DOHH2 (cell line): ENCODE measurements at regions not wholly inside any gene's neighbourhood (a gene's known extent, or its start where the extent isn't known, plus 50 kb on each side); places are given as distances from the start of the nearest gene placed in this dataset.

ENCODE experiments used
- EZH2phosphoT487 ChIP-seq: fragments of 200-600 bp; sonication (generic); IDR thresholded peaks from 2 replicates; pipeline ENCODE4 v1.6.1; 2017; ENCODE audit warnings: borderline replicate concordance, mild to moderate bottlenecking, antibody characterized with exemption, low read length, moderate library complexity, mixed read lengths
- TF ChIP-seq, protein P1 (sequence below): fragments of 200-600 bp; sonication (generic); IDR thresholded peaks from one replicate; pipeline ENCODE4 v1.5.1; 2014; ENCODE audit warnings: antibody characterized with exemption, mild to moderate bottlenecking, low read depth, low read length; ENCODE audit not compliant: poor library complexity, severe bottlenecking

DNA sequence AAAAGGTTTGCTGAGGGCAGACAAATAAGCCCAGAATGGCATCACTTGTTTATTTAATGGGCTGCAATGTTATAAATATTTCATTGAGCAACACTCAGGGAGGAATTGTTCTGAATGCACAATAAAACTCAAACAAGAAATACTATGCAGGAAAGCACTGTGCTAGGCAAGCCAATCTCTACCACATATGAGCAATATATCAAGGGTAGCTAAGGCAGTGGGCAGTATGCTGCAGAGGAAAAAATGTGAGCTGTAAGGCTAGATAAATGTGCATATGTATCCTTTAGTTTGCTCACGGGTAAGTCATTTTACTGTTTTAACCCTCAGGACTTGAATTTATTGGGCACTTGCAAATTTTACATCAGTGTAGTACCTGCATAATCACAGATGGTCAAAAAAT lies 349.6 kb downstream of the CDC14C start:
- TF ChIP-seq, protein P1, sequence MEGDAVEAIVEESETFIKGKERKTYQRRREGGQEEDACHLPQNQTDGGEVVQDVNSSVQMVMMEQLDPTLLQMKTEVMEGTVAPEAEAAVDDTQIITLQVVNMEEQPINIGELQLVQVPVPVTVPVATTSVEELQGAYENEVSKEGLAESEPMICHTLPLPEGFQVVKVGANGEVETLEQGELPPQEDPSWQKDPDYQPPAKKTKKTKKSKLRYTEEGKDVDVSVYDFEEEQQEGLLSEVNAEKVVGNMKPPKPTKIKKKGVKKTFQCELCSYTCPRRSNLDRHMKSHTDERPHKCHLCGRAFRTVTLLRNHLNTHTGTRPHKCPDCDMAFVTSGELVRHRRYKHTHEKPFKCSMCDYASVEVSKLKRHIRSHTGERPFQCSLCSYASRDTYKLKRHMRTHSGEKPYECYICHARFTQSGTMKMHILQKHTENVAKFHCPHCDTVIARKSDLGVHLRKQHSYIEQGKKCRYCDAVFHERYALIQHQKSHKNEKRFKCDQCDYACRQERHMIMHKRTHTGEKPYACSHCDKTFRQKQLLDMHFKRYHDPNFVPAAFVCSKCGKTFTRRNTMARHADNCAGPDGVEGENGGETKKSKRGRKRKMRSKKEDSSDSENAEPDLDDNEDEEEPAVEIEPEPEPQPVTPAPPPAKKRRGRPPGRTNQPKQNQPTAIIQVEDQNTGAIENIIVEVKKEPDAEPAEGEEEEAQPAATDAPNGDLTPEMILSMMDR, result no peak
- TF ChIP-seq EZH2phosphoT487, result no peak
